KMS-11 (cell line): ENCODE measurements at regions not wholly inside any gene's neighbourhood (a gene's known extent, or its start where the extent isn't known, plus 50 kb on each side); places are given as distances from the start of the nearest gene placed in this dataset.

ENCODE experiments used
- H2AFZ ChIP-seq: fragments of 200-600 bp; sonication (generic); 2 replicates; pipeline ENCODE4 v1.6.1; 2016; ENCODE audit warnings: antibody characterized with exemption, mixed run types, low read depth
- H3K27ac ChIP-seq: fragments of 200-600 bp; sonication (generic); 2 replicates; pipeline ENCODE4 v1.6.1; 2016; ENCODE audit warnings: mild to moderate bottlenecking, mixed run types
- H3K27me3 ChIP-seq: fragments of 200-600 bp; sonication (generic); 2 replicates; pipeline ENCODE4 v1.6.1; 2017; ENCODE audit warnings: mild to moderate bottlenecking, low read depth, mixed run types, moderate library complexity; ENCODE audit not compliant: insufficient read depth
- H3K36me3 ChIP-seq: fragments of 200-600 bp; sonication (generic); 2 replicates; pipeline ENCODE4 v1.6.1; 2017; ENCODE audit warnings: mild to moderate bottlenecking, mixed run types; ENCODE audit not compliant: insufficient read depth
- H3K4me1 ChIP-seq: fragments of 200-600 bp; sonication (generic); 2 replicates; pipeline ENCODE4 v1.6.1; 2016; ENCODE audit warnings: mild to moderate bottlenecking, low read depth, mixed run types; ENCODE audit not compliant: poor library complexity, severe bottlenecking
- H3K4me2 ChIP-seq: fragments of 200-600 bp; sonication (generic); 2 replicates; pipeline ENCODE4 v1.7.0; 2016; ENCODE audit warnings: mild to moderate bottlenecking, mixed run types
- H3K4me3 ChIP-seq: fragments of 200-600 bp; sonication (generic); IDR thresholded peaks from 2 replicates; pipeline ENCODE4 v1.6.1; 2017; ENCODE audit warnings: low read depth, low read length, mixed read lengths; ENCODE audit not compliant: insufficient read depth
- H3K79me2 ChIP-seq: fragments of 200-600 bp; sonication (generic); 2 replicates; pipeline ENCODE4 v1.6.1; 2016; ENCODE audit warnings: low read depth, mixed run types; ENCODE audit not compliant: insufficient read depth
- H3K9ac ChIP-seq: fragments of 200-600 bp; sonication (generic); 2 replicates; pipeline ENCODE4 v1.6.1; 2016; ENCODE audit warnings: mild to moderate bottlenecking, mixed run types
- H4K20me1 ChIP-seq: fragments of 200-600 bp; sonication (generic); 2 replicates; pipeline ENCODE4 v1.6.1; 2016; ENCODE audit warnings: mild to moderate bottlenecking, mixed run types; ENCODE audit not compliant: insufficient read depth
- TF ChIP-seq, protein P1 (sequence below): fragments of 200-600 bp; sonication (generic); conservative IDR thresholded peaks from 2 replicates; pipeline ENCODE4 v1.6.1; 2017; ENCODE audit warnings: low read depth, mild to moderate bottlenecking, antibody characterized with exemption, low read length, moderate library complexity, mixed read lengths

GRCh38 chr12:83313322-83313721, 626.6 kb downstream of the TMTC2 start:
- no peaks in the 10 kb centered on the region for H3K79me2 ChIP-seq
- no peak overlapping the region for H2AFZ ChIP-seq
- no peak overlapping the region for H3K4me3 ChIP-seq
- no peaks in the 10 kb centered on the region for H3K27me3 ChIP-seq
- H4K20me1 ChIP-seq, result no peaks in the 10 kb centered on the region
- H3K9ac ChIP-seq, result no peak overlapping the region
- no peaks in the 10 kb centered on the region for H3K4me1 ChIP-seq
- no peak overlapping the region for H3K4me2 ChIP-seq
- H3K36me3 ChIP-seq, result no peaks in the 10 kb centered on the region
- H3K27ac ChIP-seq, result no peak overlapping the region
- TF ChIP-seq, protein P1, sequence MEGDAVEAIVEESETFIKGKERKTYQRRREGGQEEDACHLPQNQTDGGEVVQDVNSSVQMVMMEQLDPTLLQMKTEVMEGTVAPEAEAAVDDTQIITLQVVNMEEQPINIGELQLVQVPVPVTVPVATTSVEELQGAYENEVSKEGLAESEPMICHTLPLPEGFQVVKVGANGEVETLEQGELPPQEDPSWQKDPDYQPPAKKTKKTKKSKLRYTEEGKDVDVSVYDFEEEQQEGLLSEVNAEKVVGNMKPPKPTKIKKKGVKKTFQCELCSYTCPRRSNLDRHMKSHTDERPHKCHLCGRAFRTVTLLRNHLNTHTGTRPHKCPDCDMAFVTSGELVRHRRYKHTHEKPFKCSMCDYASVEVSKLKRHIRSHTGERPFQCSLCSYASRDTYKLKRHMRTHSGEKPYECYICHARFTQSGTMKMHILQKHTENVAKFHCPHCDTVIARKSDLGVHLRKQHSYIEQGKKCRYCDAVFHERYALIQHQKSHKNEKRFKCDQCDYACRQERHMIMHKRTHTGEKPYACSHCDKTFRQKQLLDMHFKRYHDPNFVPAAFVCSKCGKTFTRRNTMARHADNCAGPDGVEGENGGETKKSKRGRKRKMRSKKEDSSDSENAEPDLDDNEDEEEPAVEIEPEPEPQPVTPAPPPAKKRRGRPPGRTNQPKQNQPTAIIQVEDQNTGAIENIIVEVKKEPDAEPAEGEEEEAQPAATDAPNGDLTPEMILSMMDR, result no peak

- Histone ChIP-seq H4K20me1 (no peaks in the 10 kb centered on the region), H3K36me3 (no peaks in the 10 kb centered on the region), H3K4me1 (no peaks in the 10 kb centered on the region), H2AFZ (no peak overlapping the region), H3K79me2 (no peaks in the 10 kb centered on the region), H3K9ac (no peak overlapping the region), H3K27me3 (no peaks in the 10 kb centered on the region), H3K27ac (no peak overlapping the region), H3K4me3 (no peak overlapping the region), H3K4me2 (no peak overlapping the region)
- TF ChIP-seq, protein P1, result no peak
Measured at GRCh38 chr12:83276904-83277303, 590.2 kb downstream of the TMTC2 start.

DNA sequence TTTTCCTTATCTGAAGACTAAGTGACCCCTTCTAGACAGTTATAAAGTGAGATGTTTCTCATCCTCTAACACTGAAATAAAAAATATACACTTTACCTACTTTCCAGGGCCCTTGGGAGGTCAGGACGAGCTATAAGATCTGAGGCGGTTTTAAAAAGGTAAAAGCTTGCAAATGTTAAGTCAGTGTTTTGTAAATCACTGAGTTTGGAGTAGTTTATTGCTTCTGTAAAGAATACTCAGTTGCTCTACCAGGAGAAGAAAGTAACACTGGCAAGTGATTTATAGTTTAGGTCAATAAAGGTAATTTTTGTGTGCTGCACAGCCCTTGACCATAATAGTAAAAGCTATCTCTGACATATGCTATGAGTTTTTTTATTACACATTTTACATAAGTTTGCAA, 584.5 kb downstream of the TMTC2 start:
- TF ChIP-seq, protein P1, result no peak
- no peak overlapping the region for H3K4me3 ChIP-seq
- H3K27ac ChIP-seq, result no peak overlapping the region
- no peaks in the 10 kb centered on the region for H3K4me1 ChIP-seq
- no peaks in the 10 kb centered on the region for H3K79me2 ChIP-seq
- no peak overlapping the region for H3K4me2 ChIP-seq
- H4K20me1 ChIP-seq, result no peaks in the 10 kb centered on the region
- H3K27me3 ChIP-seq, result no peaks in the 10 kb centered on the region
- no peaks in the 10 kb centered on the region for H3K36me3 ChIP-seq
- no peak overlapping the region for H3K9ac ChIP-seq
- no peak overlapping the region for H2AFZ ChIP-seq

DNA sequence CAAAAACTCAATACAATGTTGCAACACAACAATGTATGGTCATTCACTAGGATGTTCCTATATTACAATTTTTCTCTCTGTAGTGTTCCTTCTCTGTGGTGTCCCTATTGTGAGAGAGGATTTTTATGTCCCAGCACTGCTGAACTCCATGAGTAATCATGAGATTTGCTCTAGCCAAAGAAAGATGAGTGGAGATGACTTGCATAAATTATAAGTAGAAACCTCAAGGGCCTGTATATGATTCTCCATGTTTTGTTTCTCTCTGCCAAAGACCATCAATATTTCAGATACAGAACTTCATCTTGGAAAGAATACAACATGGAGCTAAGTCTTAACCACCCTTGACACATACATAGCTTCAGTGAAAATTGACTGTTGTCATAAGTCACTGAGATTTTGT, 579.1 kb downstream of the TMTC2 start:
- Histone ChIP-seq H4K20me1 (no peaks in the 10 kb centered on the region), H2AFZ (no peak overlapping the region), H3K36me3 (no peaks in the 10 kb centered on the region), H3K4me1 (no peaks in the 10 kb centered on the region), H3K79me2 (no peaks in the 10 kb centered on the region), H3K9ac (no peak overlapping the region), H3K27me3 (no peaks in the 10 kb centered on the region), H3K4me2 (no peak overlapping the region), H3K4me3 (no peak overlapping the region), H3K27ac (no peak overlapping the region)
- TF ChIP-seq, protein P1, result no peak
